Mesodermal cell (in vitro differentiated cells): ENCODE measurements at regions not wholly inside any gene's neighbourhood (a gene's known extent, or its start where the extent isn't known, plus 50 kb on each side); places are given as distances from the start of the nearest gene placed in this dataset.

Experiments
- H3K27ac ChIP-seq: 2 replicates; pipeline ENCODE4 v1.7.0; 2013; ENCODE audit warnings: mild to moderate bottlenecking, low read depth, low read length, moderate library complexity; ENCODE audit not compliant: severe bottlenecking
- H3K36me3 ChIP-seq: 2 replicates; pipeline ENCODE4 v1.7.1; 2013; ENCODE audit warnings: mild to moderate bottlenecking, low read length, moderate library complexity; ENCODE audit not compliant: control insufficient read depth, insufficient read depth
- H3K4me1 ChIP-seq: one replicate; pipeline ENCODE4 v1.7.1; 2013; ENCODE audit warnings: mild to moderate bottlenecking, low read length; ENCODE audit not compliant: insufficient read depth, control insufficient read depth, poor library complexity, severe bottlenecking
- H3K4me3 ChIP-seq: 2 replicates; pipeline ENCODE4 v1.7.0; 2013; ENCODE audit warnings: low read length, control low read depth, mild to moderate bottlenecking; ENCODE audit not compliant: insufficient read depth, poor library complexity, severe bottlenecking; ENCODE audit errors: extremely low read depth
- H3K9me3 ChIP-seq: 2 replicates; pipeline ENCODE4 v1.7.1; 2013; ENCODE audit warnings: mild to moderate bottlenecking, low read length, moderate library complexity; ENCODE audit not compliant: control insufficient read depth
- WGBS, 2 experiments: methylation state at CpG; one replicate each; pipeline ENCODE4 v1.1.5; 2013; ENCODE audit warnings: missing lambda C conversion rate in 2 of 2; ENCODE audit not compliant: insufficient coverage in 2 of 2; 5-methylcytosine and 5-hydroxymethylcytosine counted together

DNA sequence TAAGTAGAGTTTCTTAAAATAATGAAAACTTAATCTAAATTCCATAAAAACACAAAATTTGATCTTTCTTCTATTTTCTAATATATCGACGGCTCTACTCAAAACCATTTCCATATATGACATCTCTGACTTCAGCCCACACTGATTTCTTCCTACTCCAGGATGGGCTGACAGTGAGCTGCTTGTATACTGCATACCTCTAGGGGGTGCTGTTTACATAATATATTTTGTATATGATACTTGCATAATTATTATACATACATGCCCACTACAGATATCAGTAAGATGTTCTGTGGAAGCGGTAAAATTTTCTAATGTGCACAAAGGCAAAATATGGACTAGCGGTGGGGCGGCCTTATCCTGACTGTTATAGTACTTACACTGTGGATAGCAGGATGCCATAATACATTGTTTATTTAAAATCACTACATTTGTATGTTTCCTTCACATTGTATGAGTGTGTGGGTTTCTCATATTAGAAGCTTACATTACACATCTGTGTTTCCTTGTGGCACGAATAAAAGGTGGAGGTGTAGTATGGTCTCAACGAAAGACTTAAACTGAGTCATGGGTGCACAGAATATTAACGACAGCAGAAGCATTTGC lies 66.1 kb upstream of the NXPH2 start:
- H3K36me3 ChIP-seq: no peaks in the 10 kb centered on the region
- H3K4me3 ChIP-seq: no peak overlapping the region
- no peaks in the 10 kb centered on the region for H3K9me3 ChIP-seq
- WGBS, 2 experiments: 80 to 92% methylated on average over 2 to 3 of the region's 8 CpGs
- no peaks in the 10 kb centered on the region for H3K4me1 ChIP-seq
- H3K27ac ChIP-seq: no peak overlapping the region

DNA sequence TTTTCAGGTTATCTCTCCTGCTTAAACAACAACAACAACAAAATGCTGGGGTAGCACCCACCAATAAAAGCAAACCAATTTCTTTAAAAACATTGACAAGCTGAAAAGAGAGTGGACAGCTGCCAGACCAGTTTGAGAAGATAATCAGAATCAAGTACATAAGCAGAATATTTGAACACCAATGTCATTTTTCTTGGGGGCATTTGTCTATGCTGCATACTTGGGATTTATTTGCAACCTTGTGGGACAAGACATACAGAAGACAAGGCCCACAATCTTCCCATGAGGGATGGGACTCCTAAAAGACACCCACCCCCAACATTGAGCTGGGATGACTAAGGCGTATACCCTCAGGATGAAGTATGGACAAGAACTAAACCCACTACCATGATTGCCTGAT lies 62.2 kb upstream of the NXPH2 start:
- WGBS, 2 experiments: no CpG with 5 or more reads among the region's 1 CpG
- Histone ChIP-seq H3K4me1 (no peaks in the 10 kb centered on the region), H3K9me3 (no peaks in the 10 kb centered on the region), H3K36me3 (no peaks in the 10 kb centered on the region), H3K4me3 (no peak overlapping the region), H3K27ac (no peak overlapping the region)

DNA sequence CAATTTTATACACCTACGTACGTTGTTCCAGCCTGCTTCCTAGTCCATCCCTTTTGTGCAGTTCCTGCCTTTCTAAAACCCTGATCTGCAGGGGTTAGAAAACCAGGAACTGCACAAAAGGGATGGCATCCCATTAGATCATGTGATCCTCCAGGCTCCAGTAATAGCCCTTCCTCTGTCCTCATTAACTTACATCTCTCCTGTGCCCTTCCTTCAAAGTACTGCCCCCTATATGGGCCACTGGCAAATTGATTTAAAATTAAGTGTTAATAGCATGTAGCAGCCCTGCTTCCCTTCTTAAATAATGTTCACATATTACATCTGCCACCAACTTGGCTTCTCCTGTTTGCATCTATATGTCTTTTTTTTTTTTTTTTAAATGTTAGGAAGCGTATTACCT lies 61.3 kb upstream of the NXPH2 start:
- Histone ChIP-seq H3K9me3 (no peaks in the 10 kb centered on the region), H3K4me1 (no peaks in the 10 kb centered on the region), H3K36me3 (no peaks in the 10 kb centered on the region), H3K4me3 (no peak overlapping the region), H3K27ac (no peak overlapping the region)
- WGBS, 2 experiments: 93 to 100% methylated on average over 2 of the region's 3 CpGs

DNA sequence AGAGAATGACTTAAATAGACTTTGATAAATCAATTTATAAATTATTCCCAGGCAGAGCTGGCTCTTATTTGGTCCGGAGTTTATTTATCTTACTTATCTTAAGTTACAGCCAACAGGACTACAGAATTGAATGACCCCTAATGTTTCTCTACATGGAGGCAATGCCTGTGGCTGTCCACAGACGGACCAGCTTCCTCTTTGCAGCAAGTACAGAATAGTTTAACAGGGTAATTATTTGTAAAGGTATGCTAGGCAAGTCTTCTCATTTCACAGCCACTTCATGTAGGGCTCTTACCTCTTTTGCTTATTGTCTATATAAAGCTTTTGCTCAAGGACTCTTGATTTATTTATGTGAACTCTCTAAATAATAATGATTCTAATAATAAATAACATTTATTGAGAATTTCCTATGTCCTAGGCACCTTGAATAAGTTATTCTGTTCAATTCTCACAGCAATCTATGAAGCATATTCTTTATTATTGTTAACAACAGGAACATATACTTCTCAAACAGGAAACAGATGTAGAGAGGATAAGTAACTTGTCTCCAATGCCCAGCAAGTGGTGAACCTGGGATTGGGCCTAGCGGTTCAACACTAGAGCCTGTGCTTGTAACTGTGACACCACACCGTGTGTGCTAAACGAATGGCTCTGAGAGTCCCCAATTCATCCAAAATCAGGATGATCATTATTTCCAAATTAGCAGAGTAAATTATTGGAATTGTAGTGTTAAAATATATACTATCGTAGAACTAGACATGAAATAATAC lies 58.8 kb upstream of the NXPH2 start:
- H3K27ac ChIP-seq: no peak overlapping the region
- H3K4me3 ChIP-seq: no peak overlapping the region
- no peaks in the 10 kb centered on the region for H3K4me1 ChIP-seq
- WGBS, 2 experiments: 50 to 67% methylated on average over 1 to 3 of the region's 6 CpGs
- no peaks in the 10 kb centered on the region for H3K36me3 ChIP-seq
- no peaks in the 10 kb centered on the region for H3K9me3 ChIP-seq

DNA sequence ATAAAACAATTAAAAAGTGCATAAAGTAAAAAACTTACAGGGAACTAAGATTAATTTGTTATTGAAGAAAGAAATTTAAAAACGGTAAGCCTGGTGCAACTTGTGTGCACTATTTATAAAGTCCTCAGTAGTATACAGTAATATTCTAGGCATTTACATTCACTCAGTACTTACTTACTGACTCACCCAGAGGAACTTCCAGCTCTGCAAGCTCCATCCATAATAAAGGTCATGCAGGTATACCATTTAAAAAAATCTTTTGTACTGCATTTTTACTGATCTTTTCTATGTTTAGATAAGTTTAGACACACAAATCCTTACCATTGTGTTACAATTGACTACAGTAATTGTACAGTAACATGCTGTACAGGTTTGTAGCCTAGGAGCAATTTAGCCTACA lies 51.5 kb upstream of the NXPH2 start:
- H3K9me3 ChIP-seq: no peaks in the 10 kb centered on the region
- no peak overlapping the region for H3K27ac ChIP-seq
- no peaks in the 10 kb centered on the region for H3K4me1 ChIP-seq
- H3K4me3 ChIP-seq: no peak overlapping the region
- no peaks in the 10 kb centered on the region for H3K36me3 ChIP-seq
- no CpG with 5 or more reads among the region's 1 CpG for WGBS, 2 experiments

DNA sequence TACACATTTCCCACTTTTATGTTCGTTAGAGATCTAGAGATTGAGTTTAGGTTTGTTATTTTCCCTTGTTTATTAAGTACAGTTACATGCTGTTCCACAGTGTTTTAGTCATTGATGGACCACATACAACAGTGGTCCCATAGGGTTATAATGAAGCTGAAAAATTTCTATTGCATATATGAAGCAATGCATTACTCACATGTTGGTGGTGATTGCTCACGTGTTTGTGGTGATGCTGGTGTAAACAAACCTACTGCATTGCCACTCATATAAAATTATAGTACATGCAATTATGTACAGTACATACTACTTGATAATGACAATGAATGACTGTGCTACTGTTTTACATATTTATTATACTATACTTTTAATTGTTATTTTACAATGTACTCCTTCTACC lies 51.0 kb upstream of the NXPH2 start:
- Histone ChIP-seq H3K27ac (no peak overlapping the region), H3K4me1 (no peaks in the 10 kb centered on the region), H3K36me3 (no peaks in the 10 kb centered on the region), H3K4me3 (no peak overlapping the region), H3K9me3 (no peaks in the 10 kb centered on the region)
- no CpG with 5 or more reads among the region's 2 CpGs for WGBS, 2 experiments

DNA sequence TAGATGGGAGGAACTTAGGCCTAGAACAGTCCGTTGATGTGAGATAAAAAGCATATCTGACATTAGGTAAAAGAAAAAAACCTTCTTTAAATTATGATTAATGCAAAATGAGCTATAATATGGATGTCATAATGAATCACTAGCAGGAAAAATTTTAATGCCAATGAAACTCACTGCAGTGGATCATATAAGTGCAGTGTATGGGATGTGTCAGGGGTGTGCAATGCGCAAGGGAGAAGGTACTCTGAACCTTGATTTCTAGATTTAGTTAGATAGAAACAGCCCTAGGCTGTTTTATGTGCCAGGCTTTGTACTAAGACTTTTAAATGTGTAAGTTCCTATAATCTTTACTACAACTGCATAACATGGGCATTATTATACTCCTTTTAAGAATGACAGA lies 50.4 kb upstream of the NXPH2 start:
- H3K4me1 ChIP-seq: no peaks in the 10 kb centered on the region
- no peaks in the 10 kb centered on the region for H3K9me3 ChIP-seq
- no peak overlapping the region for H3K27ac ChIP-seq
- H3K4me3 ChIP-seq: no peak overlapping the region
- H3K36me3 ChIP-seq: no peaks in the 10 kb centered on the region
- WGBS, 2 experiments: 100% methylated on average over 1 of the region's 2 CpGs
